Prostate gland (tissue), 2 donors: ENCODE measurements at regions not wholly inside any gene's neighbourhood (a gene's known extent, or its start where the extent isn't known, plus 50 kb on each side); places are given as distances from the start of the nearest gene placed in this dataset.

Experiments used
- DNase-seq: peaks from one replicate; pipeline ENCODE4 v3.0.0-alpha.2; 2019; ENCODE audit warnings: low spot score
- H3K27ac ChIP-seq, 2 donors: fragments of 200-600 bp; sonication (generic); 2 replicates each; pipeline ENCODE4 v1.5.1; 2017 to 2019
- H3K27me3 ChIP-seq: fragments of 200-600 bp; sonication (generic); replicated peaks from 2 replicates; pipeline ENCODE4 v1.5.1; 2019; ENCODE audit not compliant: insufficient read depth
- H3K36me3 ChIP-seq, 2 donors: fragments of 200-600 bp; sonication (generic); 1 replicate in 1 of 2; 2 replicates in 1 of 2; pipeline versions ENCODE4 v1.5.1 to v1.8.1; 2017 to 2019
- H3K4me1 ChIP-seq: fragments of 200-600 bp; sonication (generic); replicated peaks from 2 replicates; pipeline ENCODE4 v1.5.1; 2019
- H3K4me3 ChIP-seq, 2 donors: fragments of 200-600 bp; sonication (generic); 2 replicates each; pipeline ENCODE4 v1.5.1; 2017 to 2019
- H3K9me3 ChIP-seq: fragments of 200-600 bp; sonication (generic); 2 replicates; pipeline ENCODE4 v1.5.1; 2017
- CTCF ChIP-seq, 4 experiments: fragments of 200-600 bp in 2 of 4; fragments of 450-650 bp in 2 of 4; sonication (generic) in 2 of 4; IDR thresholded peaks; 1 replicate in 3 of 4; 2 replicates in 1 of 4; pipeline ENCODE4 v1.5.1; 2016 to 2019; ENCODE audit warnings: antibody characterized with exemption in 4 of 4, mild to moderate bottlenecking in 2 of 4, moderate library complexity in 2 of 4
- POLR2A ChIP-seq: fragments of 450-650 bp; IDR thresholded peaks from one replicate; pipeline ENCODE4 v1.6.1; 2016; ENCODE audit warnings: antibody characterized with exemption, mild to moderate bottlenecking
- POLR2AphosphoS5 ChIP-seq: sonication (generic); formaldehyde crosslinking; IDR thresholded peaks from one replicate; pipeline ENCODE4 v1.6.1; 2017; ENCODE audit warnings: antibody characterized with exemption
- WGBS: methylation state at CpG from one replicate; pipeline ENCODE4 v1.1.5; 2018; 5-methylcytosine and 5-hydroxymethylcytosine counted together
- intact Hi-C: fragments of 100-400 bp; cut with DNase I; formaldehyde crosslinking; loops from one replicate; pipeline ENCODE4 v1.14.2; 2022

- no peak for DNase-seq
- H3K4me1 ChIP-seq = no peaks in the 10 kb centered on the region
- H3K36me3 ChIP-seq = no peaks in the 10 kb centered on the region
- H3K4me3 ChIP-seq = no peak overlapping the region
- no peak for TF ChIP-seq POLR2A
- no peak for TF ChIP-seq POLR2AphosphoS5
- TF ChIP-seq CTCF (IDR thresholded peaks at IDR 0.05) = no peak
- no peaks in the 10 kb centered on the region for H3K9me3 ChIP-seq
- H3K27me3 ChIP-seq = no peaks in the 10 kb centered on the region
- WGBS = 97% methylated on average over 2 of the region's 2 CpGs
- intact Hi-C loops = no loop called here
- H3K27ac ChIP-seq = no peak overlapping the region
Measured at GRCh38 chr9:113649855-113650206, 186.3 kb downstream of the RGS3 start.

- TF ChIP-seq POLR2A = no peak
- TF ChIP-seq CTCF (IDR thresholded peaks at IDR 0.05) = no peak
- no peak for TF ChIP-seq POLR2AphosphoS5
- Histone ChIP-seq H3K27me3 (no peaks in the 10 kb centered on the region), H3K36me3 (no peaks in the 10 kb centered on the region), H3K9me3 (no peaks in the 10 kb centered on the region), H3K4me3 (no peak overlapping the region), H3K27ac (no peak overlapping the region), H3K4me1 (no peaks in the 10 kb centered on the region)
- DNase-seq = no peak
- 77% methylated on average over 16 of the region's 16 CpGs for WGBS
- intact Hi-C loops = no loop called here
Measured at GRCh38 chr9:113650207-113651131, 186.9 kb downstream of the RGS3 start.

GRCh38 chr9:113651896-113652295, 188.4 kb downstream of the RGS3 start:
- no peak for DNase-seq
- no peaks in the 10 kb centered on the region for H3K27me3 ChIP-seq

GRCh38 chr9:113652355-113653152, 189.0 kb downstream of the RGS3 start:
- intact Hi-C loops = no loop called here
- no peaks in the 10 kb centered on the region for H3K27me3 ChIP-seq
- H3K36me3 ChIP-seq = no peaks in the 10 kb centered on the region
- no peak for TF ChIP-seq POLR2AphosphoS5
- no peak for TF ChIP-seq POLR2A
- TF ChIP-seq CTCF (IDR thresholded peaks at IDR 0.05) = no peak
- 87% methylated on average over 6 of the region's 6 CpGs for WGBS
- no peaks in the 10 kb centered on the region for H3K9me3 ChIP-seq
- no peak overlapping the region for H3K4me3 ChIP-seq
- no peaks in the 10 kb centered on the region for H3K4me1 ChIP-seq
- no peak overlapping the region for H3K27ac ChIP-seq
- DNase-seq = no peak

More at GRCh38 chr9:113651896-113652295, 188.4 kb downstream of the RGS3 start:
- Histone ChIP-seq H3K4me3 (no peak overlapping the region), H3K4me1 (no peaks in the 10 kb centered on the region), H3K27ac (no peak overlapping the region), H3K36me3 (no peaks in the 10 kb centered on the region), H3K9me3 (no peaks in the 10 kb centered on the region)
- intact Hi-C loops = no loop called here
- TF ChIP-seq POLR2AphosphoS5 = no peak
- no peak for TF ChIP-seq CTCF (IDR thresholded peaks at IDR 0.05)
- no peak for TF ChIP-seq POLR2A
- WGBS = 100% methylated on average over 3 of the region's 3 CpGs
